Activated naive CD8-positive, alpha-beta T cell treated with anti-CD3 and anti-CD28 coated beads, Interleukin-2, amount 10 ng/mL, durations not matched to agents 7 days and 5 days (primary cell): ENCODE measurements at regions not wholly inside any gene's neighbourhood (a gene's known extent, or its start where the extent isn't known, plus 50 kb on each side); places are given as distances from the start of the nearest gene placed in this dataset.

Experiments used
- ATAC-seq: fragments of 150-1000 bp; cut with Tn5 transposase; one replicate; pipeline ENCODE4 v1.10.0; 2021; ENCODE audit warnings: low read depth, moderate library complexity
- POLR2A ChIA-PET: fragments of 350-600 bp; sonication (Branson Sonifier 250); formaldehyde crosslinking; loops from one replicate; lab custom pipeline; 2021; ENCODE audit warnings: antibody characterized with exemption; lab: Charles Lee
- DNase-seq: peaks from one replicate; pipeline ENCODE4 v3.0.0; 2021
- H3K27ac Mint-ChIP-seq: one replicate; pipeline ENCODE4 v1.8.0; 2022; ENCODE audit warnings: mild to moderate bottlenecking, mixed read lengths
- H3K27me3 Mint-ChIP-seq: one replicate; pipeline ENCODE4 v1.8.0; 2022; ENCODE audit warnings: mild to moderate bottlenecking, moderate library complexity, mixed read lengths
- H3K36me3 Mint-ChIP-seq: one replicate; pipeline ENCODE4 v1.8.0; 2021; ENCODE audit warnings: mild to moderate bottlenecking, mixed read lengths
- H3K4me1 Mint-ChIP-seq: one replicate; pipeline ENCODE4 v1.8.0; 2021; ENCODE audit warnings: mixed read lengths
- H3K4me3 Mint-ChIP-seq: one replicate; pipeline ENCODE4 v1.8.0; 2022; ENCODE audit warnings: mild to moderate bottlenecking, moderate library complexity, mixed read lengths
- H3K9me3 Mint-ChIP-seq: one replicate; pipeline ENCODE4 v1.8.0; 2021; ENCODE audit warnings: mixed read lengths

- peaks cover 3% of the 10 kb centered on the region for H3K9me3 Mint-ChIP-seq
- H3K27ac Mint-ChIP-seq: no peak overlapping the region
- POLR2A ChIA-PET: no interaction called here
- no peaks in the 10 kb centered on the region for H3K36me3 Mint-ChIP-seq
- peaks cover 12% of the 10 kb centered on the region for H3K27me3 Mint-ChIP-seq
- no peak overlapping the region for H3K4me3 Mint-ChIP-seq
- ATAC-seq: no peak
- DNase-seq: no peak
- no peaks in the 10 kb centered on the region for H3K4me1 Mint-ChIP-seq
These were observed 162.0 kb upstream of the SOX4 start for GRCh38 chr6:21431526-21431925.

- Mint-ChIP-seq H3K27me3 (peaks cover 5% of the 10 kb centered on the region), H3K4me1 (peaks cover 23% of the 10 kb centered on the region), H3K27ac (no peak overlapping the region), H3K4me3 (no peak overlapping the region), H3K36me3 (no peaks in the 10 kb centered on the region), H3K9me3 (peaks cover 2% of the 10 kb centered on the region)
- ATAC-seq (no peak), DNase-seq (no peak)
- POLR2A ChIA-PET: no interaction called here
These were observed 156.9 kb upstream of the SOX4 start for GRCh38 chr6:21436625-21437024.

- POLR2A ChIA-PET: no interaction called here
- no peak for DNase-seq
- peaks cover 23% of the 10 kb centered on the region for H3K4me1 Mint-ChIP-seq
- H3K27me3 Mint-ChIP-seq: peaks cover 6% of the 10 kb centered on the region
- H3K36me3 Mint-ChIP-seq: no peaks in the 10 kb centered on the region
- no peak for ATAC-seq
- no peak overlapping the region for H3K4me3 Mint-ChIP-seq
- no peak overlapping the region for H3K27ac Mint-ChIP-seq
- H3K9me3 Mint-ChIP-seq: peaks cover 2% of the 10 kb centered on the region
These were observed 156.0 kb upstream of the SOX4 start for GRCh38 chr6:21437581-21437980.

GRCh38 chr6:21438237-21438985 is 155.1 kb upstream of the SOX4 start:
- peaks cover 2% of the 10 kb centered on the region for H3K9me3 Mint-ChIP-seq
- POLR2A ChIA-PET: no interaction called here
- ATAC-seq (peak; percentile 78), DNase-seq (peak; percentile 29)
- peak overlapping the region; percentile 52 for H3K27ac Mint-ChIP-seq
- peak overlapping the region; percentile 51 for H3K4me3 Mint-ChIP-seq
- no peaks in the 10 kb centered on the region for H3K36me3 Mint-ChIP-seq
- H3K27me3 Mint-ChIP-seq: peaks cover 11% of the 10 kb centered on the region
- peaks cover 23% of the 10 kb centered on the region for H3K4me1 Mint-ChIP-seq

- POLR2A ChIA-PET: no interaction called here
- DNase-seq (no peak), ATAC-seq (peak; percentile 59)
- H3K27ac Mint-ChIP-seq: no peak overlapping the region
- peaks cover 2% of the 10 kb centered on the region for H3K9me3 Mint-ChIP-seq
- H3K4me1 Mint-ChIP-seq: peaks cover 23% of the 10 kb centered on the region
- H3K4me3 Mint-ChIP-seq: peak overlapping the region; percentile 35
- peaks cover 11% of the 10 kb centered on the region for H3K27me3 Mint-ChIP-seq
- no peaks in the 10 kb centered on the region for H3K36me3 Mint-ChIP-seq
These were observed 154.6 kb upstream of the SOX4 start for GRCh38 chr6:21438986-21439352.

- POLR2A ChIA-PET: no interaction called here
- H3K4me3 Mint-ChIP-seq: no peak overlapping the region
- no peaks in the 10 kb centered on the region for H3K36me3 Mint-ChIP-seq
- H3K27ac Mint-ChIP-seq: no peak overlapping the region
- H3K27me3 Mint-ChIP-seq: peaks cover 24% of the 10 kb centered on the region
- DNase-seq: no peak
- ATAC-seq: peak; percentile 48
- H3K9me3 Mint-ChIP-seq: peaks cover 2% of the 10 kb centered on the region
- peaks cover 23% of the 10 kb centered on the region for H3K4me1 Mint-ChIP-seq
These were observed 152.2 kb upstream of the SOX4 start for GRCh38 chr6:21441386-21441785.

GRCh38 chr6:21442874-21443273 is 150.7 kb upstream of the SOX4 start:
- Mint-ChIP-seq H3K27me3 (peaks cover 25% of the 10 kb centered on the region), H3K36me3 (no peaks in the 10 kb centered on the region), H3K4me3 (no peak overlapping the region), H3K9me3 (no peaks in the 10 kb centered on the region), H3K4me1 (peaks cover 23% of the 10 kb centered on the region), H3K27ac (no peak overlapping the region)
- DNase-seq: no peak
- no peak for ATAC-seq
- POLR2A ChIA-PET: no interaction called here

GRCh38 chr6:21444711-21445260 is 148.8 kb upstream of the SOX4 start:
- Mint-ChIP-seq H3K9me3 (peaks cover 1% of the 10 kb centered on the region), H3K4me3 (no peak overlapping the region), H3K27me3 (peaks cover 30% of the 10 kb centered on the region), H3K27ac (no peak overlapping the region), H3K36me3 (no peaks in the 10 kb centered on the region), H3K4me1 (peaks cover 8% of the 10 kb centered on the region)
- DNase-seq (no peak), ATAC-seq (no peak)
- POLR2A ChIA-PET: no interaction called here

GRCh38 chr6:21447987-21448386 is 145.6 kb upstream of the SOX4 start:
- DNase-seq: no peak
- H3K36me3 Mint-ChIP-seq: no peaks in the 10 kb centered on the region
- POLR2A ChIA-PET: no interaction called here
- H3K4me1 Mint-ChIP-seq: no peaks in the 10 kb centered on the region
- H3K27ac Mint-ChIP-seq: no peak overlapping the region
- ATAC-seq: no peak
- peaks cover 1% of the 10 kb centered on the region for H3K9me3 Mint-ChIP-seq
- H3K27me3 Mint-ChIP-seq: peaks cover 31% of the 10 kb centered on the region
- no peak overlapping the region for H3K4me3 Mint-ChIP-seq

GRCh38 chr6:21448485-21449109 is 145.0 kb upstream of the SOX4 start:
- Mint-ChIP-seq H3K27me3 (peaks cover 27% of the 10 kb centered on the region), H3K4me1 (no peaks in the 10 kb centered on the region), H3K36me3 (no peaks in the 10 kb centered on the region), H3K27ac (no peak overlapping the region), H3K9me3 (peaks cover 1% of the 10 kb centered on the region), H3K4me3 (no peak overlapping the region)
- POLR2A ChIA-PET: no interaction called here
- ATAC-seq (no peak), DNase-seq (no peak)

GRCh38 chr6:21450149-21450548 is 143.4 kb upstream of the SOX4 start:
- Mint-ChIP-seq H3K4me1 (no peaks in the 10 kb centered on the region), H3K9me3 (peaks cover 1% of the 10 kb centered on the region), H3K4me3 (no peak overlapping the region), H3K27me3 (peaks cover 26% of the 10 kb centered on the region), H3K27ac (no peak overlapping the region), H3K36me3 (no peaks in the 10 kb centered on the region)
- no peak for DNase-seq
- POLR2A ChIA-PET: no interaction called here
- no peak for ATAC-seq

- no peaks in the 10 kb centered on the region for H3K4me1 Mint-ChIP-seq
- DNase-seq (no peak), ATAC-seq (no peak)
- peaks cover 22% of the 10 kb centered on the region for H3K27me3 Mint-ChIP-seq
- no peaks in the 10 kb centered on the region for H3K36me3 Mint-ChIP-seq
- no peak overlapping the region for H3K4me3 Mint-ChIP-seq
- H3K9me3 Mint-ChIP-seq: peaks cover 1% of the 10 kb centered on the region
- POLR2A ChIA-PET: no interaction called here
- H3K27ac Mint-ChIP-seq: no peak overlapping the region
These were observed 142.9 kb upstream of the SOX4 start for GRCh38 chr6:21450628-21451027.

GRCh38 chr6:21451546-21452013 is 142.0 kb upstream of the SOX4 start:
- ATAC-seq: no peak
- no peak for DNase-seq
- Mint-ChIP-seq H3K9me3 (peaks cover 1% of the 10 kb centered on the region), H3K27me3 (peaks cover 13% of the 10 kb centered on the region), H3K27ac (no peak overlapping the region), H3K4me1 (no peaks in the 10 kb centered on the region), H3K36me3 (no peaks in the 10 kb centered on the region), H3K4me3 (no peak overlapping the region)
- POLR2A ChIA-PET: no interaction called here

- H3K4me1 Mint-ChIP-seq: no peaks in the 10 kb centered on the region
- POLR2A ChIA-PET: no interaction called here
- no peak overlapping the region for H3K4me3 Mint-ChIP-seq
- DNase-seq (no peak), ATAC-seq (no peak)
- no peaks in the 10 kb centered on the region for H3K9me3 Mint-ChIP-seq
- no peaks in the 10 kb centered on the region for H3K36me3 Mint-ChIP-seq
- H3K27ac Mint-ChIP-seq: no peak overlapping the region
- peaks cover 8% of the 10 kb centered on the region for H3K27me3 Mint-ChIP-seq
These were observed 139.3 kb upstream of the SOX4 start for GRCh38 chr6:21454262-21454661.
